ENCODE measurements at regions not wholly inside any gene's neighbourhood (a gene's known extent, or its start where the extent isn't known, plus 50 kb on each side); places are given as distances from the start of the nearest gene placed in this dataset.

DNA sequence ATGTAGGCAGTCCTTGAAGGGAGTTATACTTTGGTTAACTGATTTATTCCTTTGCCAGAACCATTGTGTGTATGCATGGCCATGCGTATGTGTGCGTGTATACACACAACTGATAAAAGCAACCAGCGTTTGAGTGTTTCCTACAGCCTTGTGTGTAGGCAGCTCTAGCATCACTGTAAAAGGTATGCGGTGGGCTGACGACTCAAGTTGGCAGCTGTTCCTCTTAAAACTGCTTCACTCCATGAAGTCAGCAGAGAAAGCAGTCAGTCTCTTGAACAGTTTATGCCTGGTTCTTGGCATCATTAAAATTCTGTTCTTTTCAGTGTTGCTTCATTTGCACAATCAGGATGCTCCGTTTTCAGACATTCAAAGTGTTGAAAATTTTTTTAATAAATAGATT is 103.5 kb upstream of the FRMPD4 start (continued):
- TF ChIP-seq, protein P1, sequence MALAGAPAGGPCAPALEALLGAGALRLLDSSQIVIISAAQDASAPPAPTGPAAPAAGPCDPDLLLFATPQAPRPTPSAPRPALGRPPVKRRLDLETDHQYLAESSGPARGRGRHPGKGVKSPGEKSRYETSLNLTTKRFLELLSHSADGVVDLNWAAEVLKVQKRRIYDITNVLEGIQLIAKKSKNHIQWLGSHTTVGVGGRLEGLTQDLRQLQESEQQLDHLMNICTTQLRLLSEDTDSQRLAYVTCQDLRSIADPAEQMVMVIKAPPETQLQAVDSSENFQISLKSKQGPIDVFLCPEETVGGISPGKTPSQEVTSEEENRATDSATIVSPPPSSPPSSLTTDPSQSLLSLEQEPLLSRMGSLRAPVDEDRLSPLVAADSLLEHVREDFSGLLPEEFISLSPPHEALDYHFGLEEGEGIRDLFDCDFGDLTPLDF (CRISPR knock-in tag; IDR thresholded peaks at IDR 0.05) = no peak
- TF ChIP-seq REL (CRISPR knock-in tag; conservative IDR thresholded peaks at IDR 0.05) (no peak), ZSCAN9 (CRISPR knock-in tag; IDR thresholded peaks at IDR 0.05; ENCODE audit: borderline replicate concordance) (no peak), ZNF232 (CRISPR knock-in tag; IDR thresholded peaks at IDR 0.05; ENCODE audit: borderline replicate concordance) (no peak)
- TF ChIP-seq, protein P2, sequence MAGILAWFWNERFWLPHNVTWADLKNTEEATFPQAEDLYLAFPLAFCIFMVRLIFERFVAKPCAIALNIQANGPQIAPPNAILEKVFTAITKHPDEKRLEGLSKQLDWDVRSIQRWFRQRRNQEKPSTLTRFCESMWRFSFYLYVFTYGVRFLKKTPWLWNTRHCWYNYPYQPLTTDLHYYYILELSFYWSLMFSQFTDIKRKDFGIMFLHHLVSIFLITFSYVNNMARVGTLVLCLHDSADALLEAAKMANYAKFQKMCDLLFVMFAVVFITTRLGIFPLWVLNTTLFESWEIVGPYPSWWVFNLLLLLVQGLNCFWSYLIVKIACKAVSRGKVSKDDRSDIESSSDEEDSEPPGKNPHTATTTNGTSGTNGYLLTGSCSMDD (CRISPR knock-in tag; IDR thresholded peaks at IDR 0.05) = no peak

DNA sequence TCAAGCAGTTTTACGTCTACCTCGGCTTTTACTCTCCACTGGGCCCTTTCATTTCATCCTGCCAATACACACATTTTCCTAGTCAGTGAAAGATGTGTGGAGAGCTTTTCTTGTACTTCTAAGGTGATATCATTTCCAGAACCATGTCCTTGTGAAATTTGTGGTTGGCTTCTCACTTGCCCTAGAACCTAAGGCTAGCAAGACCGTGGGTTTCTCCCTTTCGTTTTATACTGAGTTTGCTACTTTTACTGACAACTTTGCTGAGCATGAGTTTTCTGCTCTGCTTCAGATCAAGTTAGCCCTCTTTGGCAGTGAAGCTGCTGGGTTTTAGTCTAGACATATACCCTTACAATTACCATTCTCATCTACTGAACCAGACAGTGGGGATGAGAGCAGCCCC is 95.7 kb upstream of the FRMPD4 start:
- Histone ChIP-seq H3K27ac (ENCODE audit: extremely low read length, insufficient read depth, low read length) (no peak overlapping the region), H3K36me3 (replicated peaks in 1 of 2; ENCODE audit: control insufficient read depth in 1 of 2, insufficient read depth in 2 of 2, low read length in 2 of 2) (no peaks in the 10 kb centered on the region), H4K20me1 (ENCODE audit: insufficient read depth, low read length) (no peaks in the 10 kb centered on the region), H3K4me1 (ENCODE audit: insufficient read depth, low read length) (no peaks in the 10 kb centered on the region), H3K79me2 (ENCODE audit: insufficient read depth, low read length) (no peaks in the 10 kb centered on the region), H3K9ac (ENCODE audit: insufficient read depth, low read depth, low read length) (no peak overlapping the region), H3K4me3 (replicated peaks in 1 of 3; ENCODE audit: insufficient read depth in 1 of 3, low read depth in 2 of 3, low read length in 3 of 3) (no peak overlapping the region), H3K4me2 (ENCODE audit: low read depth, low read length) (no peak overlapping the region), H3K27me3 (ENCODE audit: control insufficient read depth in 1 of 2, insufficient read depth in 2 of 2, low read length in 2 of 2) (no peaks in the 10 kb centered on the region), H3K9me3 (ENCODE audit: low read length) (no peaks in the 10 kb centered on the region), H2AFZ (ENCODE audit: low read length) (no peak overlapping the region)
- FAIRE-seq (no peak), ATAC-seq (no peak), DNase-seq (ENCODE audit: low spot score) (no peak)
- intact Hi-C loops (cut with micrococcal nuclease; ENCODE audit: unreplicated experiment) (no loop called here), in situ Hi-C loops (cut with HindIII; ENCODE audit: extremely low pct_ligation_motif_present, low pct_unique_long_range_greater_than_20kb) (no loop called here)
- ChIA-PET CTCF (ENCODE audit: low intra/inter-chr PET ratio, low total read pairs) (no interaction called here), POLR2A (no interaction called here)
- 0% methylated on average over 2 of the region's 4 CpGs for WGBS (ENCODE audit: low lambda C conversion rate)
- TF ChIP-seq ZNF562 (CRISPR knock-in tag; IDR thresholded peaks at IDR 0.05; ENCODE audit: borderline replicate concordance) (no peak), NFKB2 (CRISPR knock-in tag; IDR thresholded peaks at IDR 0.05; ENCODE audit: borderline replicate concordance) (no peak), SP140L (CRISPR knock-in tag; IDR thresholded peaks at IDR 0.05; ENCODE audit: borderline replicate concordance) (no peak), ZKSCAN1 (IDR thresholded peaks at IDR 0.05; ENCODE audit: low read length) (no peak), KLF16 (CRISPR knock-in tag; IDR thresholded peaks at IDR 0.05) (no peak), RFXAP (CRISPR knock-in tag; IDR thresholded peaks at IDR 0.05; ENCODE audit: borderline replicate concordance) (no peak), PPARG (CRISPR knock-in tag; conservative IDR thresholded peaks at IDR 0.05) (no peak), ZNF354B (CRISPR knock-in tag; IDR thresholded peaks at IDR 0.05) (no peak), SOX13 (IDR thresholded peaks at IDR 0.05) (no peak), SOX13 (CRISPR knock-in tag; conservative IDR thresholded peaks at IDR 0.05 in 1 of 2, IDR thresholded peaks at IDR 0.05 in 1 of 2) (no peak), MEF2D (CRISPR knock-in tag; IDR thresholded peaks at IDR 0.05) (no peak)
- TF ChIP-seq, protein P3, sequence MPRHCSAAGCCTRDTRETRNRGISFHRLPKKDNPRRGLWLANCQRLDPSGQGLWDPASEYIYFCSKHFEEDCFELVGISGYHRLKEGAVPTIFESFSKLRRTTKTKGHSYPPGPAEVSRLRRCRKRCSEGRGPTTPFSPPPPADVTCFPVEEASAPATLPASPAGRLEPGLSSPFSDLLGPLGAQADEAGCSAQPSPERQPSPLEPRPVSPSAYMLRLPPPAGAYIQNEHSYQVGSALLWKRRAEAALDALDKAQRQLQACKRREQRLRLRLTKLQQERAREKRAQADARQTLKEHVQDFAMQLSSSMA (CRISPR knock-in tag; IDR thresholded peaks at IDR 0.05) = no peak
- TF ChIP-seq, protein P2 (CRISPR knock-in tag; IDR thresholded peaks at IDR 0.05) = no peak
- TF ChIP-seq, protein P4, sequence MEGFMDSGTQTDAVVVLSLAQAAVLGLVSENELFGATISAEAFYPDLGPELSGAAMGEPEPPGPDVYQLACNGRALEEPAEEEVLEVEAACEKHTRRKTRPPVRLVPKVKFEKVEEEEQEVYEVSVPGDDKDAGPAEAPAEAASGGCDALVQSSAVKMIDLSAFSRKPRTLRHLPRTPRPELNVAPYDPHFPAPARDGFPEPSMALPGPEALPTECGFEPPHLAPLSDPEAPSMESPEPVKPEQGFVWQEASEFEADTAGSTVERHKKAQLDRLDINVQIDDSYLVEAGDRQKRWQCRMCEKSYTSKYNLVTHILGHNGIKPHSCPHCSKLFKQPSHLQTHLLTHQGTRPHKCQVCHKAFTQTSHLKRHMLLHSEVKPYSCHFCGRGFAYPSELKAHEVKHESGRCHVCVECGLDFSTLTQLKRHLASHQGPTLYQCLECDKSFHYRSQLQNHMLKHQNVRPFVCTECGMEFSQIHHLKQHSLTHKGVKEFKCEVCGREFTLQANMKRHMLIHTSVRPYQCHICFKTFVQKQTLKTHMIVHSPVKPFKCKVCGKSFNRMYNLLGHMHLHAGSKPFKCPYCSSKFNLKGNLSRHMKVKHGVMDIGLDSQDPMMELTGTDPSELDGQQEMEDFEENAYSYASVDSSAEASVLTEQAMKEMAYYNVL (CRISPR knock-in tag; IDR thresholded peaks at IDR 0.05; ENCODE audit: borderline replicate concordance) = no peak
- no TSS peak for BruUV-seq (replicated peaks)

Data from HepG2 (cell line).